ENCODE measurements at regions not wholly inside any gene's neighbourhood (a gene's known extent, or its start where the extent isn't known, plus 50 kb on each side); places are given as distances from the start of the nearest gene placed in this dataset.

GRCh38 chr7:10474048-10474447, 499.6 kb upstream of the PHF14 start:
- CTCF ChIA-PET: no interaction called here

More at GRCh38 chr7:10474048-10474447, 499.6 kb upstream of the PHF14 start:
- Histone ChIP-seq H3K36me3 (ENCODE audit: control insufficient read depth in 1 of 2, insufficient read depth in 2 of 2, low read length in 2 of 2) (no peaks in the 10 kb centered on the region), H2AFZ (ENCODE audit: low read depth, low read length, poor library complexity, severe bottlenecking) (no peak overlapping the region), H3K4me1 (ENCODE audit: control insufficient read depth in 1 of 2, insufficient read depth in 2 of 2, low read length in 2 of 2) (no peaks in the 10 kb centered on the region), H3K9me2 (ENCODE audit: insufficient read depth) (no peaks in the 10 kb centered on the region), H3K4me3 (replicated peaks in 1 of 2; ENCODE audit: low read depth in 1 of 2, low read length in 2 of 2) (no peak overlapping the region), H3K79me2 (ENCODE audit: insufficient read depth, low read length) (no peaks in the 10 kb centered on the region), H3K27me3 (ENCODE audit: insufficient read depth, low read length) (no peaks in the 10 kb centered on the region), H4K20me1 (ENCODE audit: insufficient read depth) (no peaks in the 10 kb centered on the region), H3K9me3 (ENCODE audit: control insufficient read depth in 1 of 2, insufficient read depth in 1 of 2, low read depth in 1 of 2, low read length in 2 of 2) (no peaks in the 10 kb centered on the region; a peak in 1 of 4 replicates), H3K9ac (ENCODE audit: low read length) (no peak overlapping the region), H3K4me2 (ENCODE audit: low read length) (no peak overlapping the region), H3K27ac (ENCODE audit: low read depth, low read length) (no peak overlapping the region)
- POLR2A ChIA-PET: no interaction called here
- RAD21 ChIA-PET (ENCODE audit: low non-redundant PET in 1 of 2, low total read pairs in 2 of 2, uncharacterized antibody in 2 of 2, unreplicated experiment in 2 of 2): no interaction called here
- intact Hi-C loops (cut with micrococcal nuclease): no loop called here
- no peak for DNase-seq (ENCODE audit: low read depth, low spot score)
- TF ChIP-seq RAD21 (IDR thresholded peaks at IDR 0.05; ENCODE audit: low read depth): no peak
- TF ChIP-seq CTCF (IDR thresholded peaks at IDR 0.05 in 2 of 3, conservative IDR thresholded peaks at IDR 0.05 in 1 of 3; ENCODE audit: borderline replicate concordance in 1 of 3, insufficient read depth in 1 of 3, low read depth in 2 of 3, low read length in 2 of 3): no peak
- TF ChIP-seq ZBTB33 (IDR thresholded peaks at IDR 0.05; ENCODE audit: extremely low read depth, insufficient replicate concordance, low read length): no peak
- no peak for TF ChIP-seq POLR2A (IDR thresholded peaks at IDR 0.05; ENCODE audit: borderline replicate concordance, extremely low read depth, insufficient read depth, insufficient read length)
- TF ChIP-seq SRF (IDR thresholded peaks at IDR 0.05; ENCODE audit: low read depth): no peak
- no peak for TF ChIP-seq POLR2AphosphoS5 (IDR thresholded peaks at IDR 0.05; ENCODE audit: low read depth, low read length)
- no peak for TF ChIP-seq CEBPB (IDR thresholded peaks at IDR 0.05; ENCODE audit: low read depth)
- BruUV-seq (replicated peaks): no TSS peak
- ATAC-seq: no peak
